ENCODE measurements at regions not wholly inside any gene's neighbourhood (a gene's known extent, or its start where the extent isn't known, plus 50 kb on each side); places are given as distances from the start of the nearest gene placed in this dataset.

- no peak for DNase-seq (ENCODE audit: low read depth, low spot score)
Observed at GRCh38 chr20:50273601-50274491, 83.2 kb downstream of the CEBPB start.

DNA sequence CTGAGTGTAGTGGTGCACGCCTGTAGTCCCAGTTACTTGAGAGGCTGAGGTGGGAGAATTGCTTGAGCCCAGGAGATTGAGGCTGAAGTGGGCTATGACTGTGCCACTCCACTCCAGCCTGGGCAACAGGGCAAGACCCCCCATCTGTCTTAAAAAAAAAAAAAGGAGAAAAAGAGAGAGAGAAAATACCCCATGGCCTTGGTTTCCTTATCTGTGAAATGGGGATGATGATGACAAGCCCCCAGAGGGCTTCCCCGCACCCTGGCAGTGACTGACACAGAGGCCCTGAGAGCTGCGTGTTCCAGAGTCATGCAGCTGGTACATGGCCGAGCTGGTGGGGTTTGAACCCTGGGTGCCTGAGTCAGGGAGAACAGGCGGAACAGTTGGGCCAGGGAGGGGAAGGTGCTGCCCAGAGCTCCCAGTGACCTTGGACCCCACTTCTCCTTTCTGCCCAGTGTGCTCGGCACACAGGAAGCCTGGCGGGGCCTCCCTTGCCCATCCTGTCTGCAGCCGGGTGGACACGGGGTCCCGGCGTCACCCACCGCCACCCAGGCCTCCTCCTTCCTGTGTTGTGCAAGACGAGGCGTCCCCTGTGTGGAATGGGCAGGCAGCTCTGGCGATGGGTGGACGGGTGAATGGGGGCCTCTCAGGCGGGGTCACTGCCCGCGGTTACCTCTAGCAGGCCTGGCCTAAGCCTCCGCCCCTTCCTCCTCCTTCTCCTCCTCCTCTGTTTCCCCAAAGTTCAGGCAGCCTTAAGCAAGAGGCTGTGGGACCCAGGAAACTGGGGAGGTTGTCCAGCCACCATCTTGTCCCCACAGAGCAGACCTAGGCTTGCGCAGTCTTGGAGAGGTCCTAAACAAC, 84.2 kb downstream of the CEBPB start:
- no peak for DNase-seq (ENCODE audit: low read depth, low spot score)

DNA sequence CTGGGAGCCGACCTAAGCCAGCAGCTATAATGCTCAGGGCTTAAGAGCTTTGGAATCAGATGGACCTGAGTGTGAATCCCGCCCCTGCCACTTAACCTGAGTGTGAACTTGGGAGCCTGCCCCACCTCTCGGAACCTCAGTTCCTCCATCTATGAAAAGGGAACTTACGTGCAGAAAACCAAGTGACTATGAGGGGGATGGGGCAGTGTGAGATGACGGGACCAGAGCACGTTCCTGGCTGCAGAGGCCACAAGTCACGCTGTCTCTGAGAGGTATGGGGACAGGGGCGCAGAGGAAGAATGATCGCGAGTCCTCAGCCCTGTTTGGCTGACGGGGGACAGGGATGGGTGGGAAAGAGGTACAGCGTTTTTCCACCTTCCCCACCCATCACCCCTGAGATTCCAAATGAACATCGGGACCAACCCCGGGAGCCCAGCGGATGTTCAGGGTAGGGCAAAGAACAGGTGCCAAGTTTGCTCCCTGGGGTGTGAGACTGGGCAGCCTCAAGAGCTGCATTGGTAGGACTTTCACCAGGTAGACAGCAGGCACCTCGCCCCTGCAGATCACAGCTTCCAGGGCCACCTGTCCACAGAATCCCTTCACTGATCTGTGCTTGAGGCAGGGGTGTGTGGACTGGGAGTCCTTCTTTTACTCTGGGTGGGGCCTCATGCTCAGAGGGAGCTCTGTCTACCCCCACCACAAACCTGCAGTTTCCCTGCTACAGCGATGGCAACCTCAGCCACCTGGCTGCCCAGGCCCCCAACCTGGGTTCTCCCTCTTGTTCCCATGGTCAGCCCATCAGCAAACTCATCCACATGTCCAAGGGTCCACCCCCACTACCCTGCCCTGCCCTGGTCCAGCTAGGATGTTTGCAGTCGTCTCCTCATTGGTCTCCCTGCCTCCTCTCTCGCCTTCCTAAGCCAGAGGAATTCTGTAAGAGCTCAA, 85.8 kb downstream of the CEBPB start:
- DNase-seq (ENCODE audit: low read depth, low spot score), result no peak

DNA sequence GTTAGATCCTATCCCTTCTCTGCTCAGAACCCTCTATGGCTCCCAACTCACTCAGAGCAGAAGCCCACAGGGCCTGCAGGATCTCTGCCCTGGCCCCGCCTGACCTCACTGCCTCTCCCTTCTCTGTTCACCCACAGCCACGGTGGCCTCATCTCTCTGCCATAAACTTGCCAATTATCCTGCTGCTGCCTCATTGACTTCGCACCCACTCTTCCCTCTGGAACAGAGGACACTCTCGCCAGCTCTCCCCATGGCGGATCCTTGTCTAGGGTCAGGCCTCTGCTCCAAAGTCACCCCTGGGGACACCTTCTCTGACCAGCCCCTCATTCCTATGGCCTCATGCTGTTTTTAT, 86.4 kb downstream of the CEBPB start:
- DNase-seq (ENCODE audit: low read depth, low spot score), result no peak

DNA sequence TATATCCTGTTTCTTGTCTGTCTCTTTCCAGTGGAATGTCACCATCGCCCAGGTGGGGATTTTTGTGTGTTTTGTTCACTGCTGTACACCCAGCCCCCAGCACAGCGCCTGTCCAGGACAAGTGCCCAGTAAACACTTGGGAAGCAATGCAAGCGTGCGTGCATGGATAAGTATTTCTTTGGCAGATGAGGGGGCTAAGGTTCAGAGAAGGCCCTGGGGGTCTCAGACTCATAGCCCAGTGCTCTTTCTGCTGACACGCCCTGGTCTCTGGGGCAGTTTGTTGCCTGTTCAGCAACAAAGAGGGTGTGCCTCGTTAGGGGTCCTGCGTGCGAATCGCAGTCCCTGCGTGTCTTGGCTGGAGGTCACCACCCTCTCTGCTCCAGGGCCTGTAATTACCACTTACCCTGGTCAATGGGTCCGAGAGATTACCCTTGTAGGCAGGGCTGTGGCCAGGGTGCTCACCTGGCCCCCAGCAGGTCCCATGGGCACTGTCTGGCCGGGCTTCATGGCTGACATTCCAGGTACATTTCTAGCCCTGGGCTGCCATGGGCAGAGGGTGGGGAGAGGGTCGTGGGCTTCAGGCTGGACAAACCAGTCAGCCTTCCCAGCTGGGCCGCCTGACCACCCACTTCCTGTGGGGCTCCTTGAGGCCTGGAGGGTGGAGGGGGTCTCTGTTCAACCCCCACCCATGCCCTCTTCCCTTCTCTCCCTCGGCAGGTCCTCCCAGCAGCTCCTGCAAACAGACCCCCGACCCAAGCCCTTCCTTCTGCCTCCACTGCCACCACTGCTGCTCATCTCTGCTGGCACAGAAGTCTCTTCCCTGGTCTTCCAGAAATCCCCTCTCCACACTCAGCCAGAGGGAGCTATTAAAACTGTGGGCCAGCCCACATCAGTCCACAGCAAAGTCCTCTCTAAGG, 87.1 kb downstream of the CEBPB start:
- DNase-seq (ENCODE audit: low read depth, low spot score), result no peak

GRCh38 chr20:50278377-50278683, 87.7 kb downstream of the CEBPB start:
- no peak for DNase-seq (ENCODE audit: low read depth, low spot score)

DNA sequence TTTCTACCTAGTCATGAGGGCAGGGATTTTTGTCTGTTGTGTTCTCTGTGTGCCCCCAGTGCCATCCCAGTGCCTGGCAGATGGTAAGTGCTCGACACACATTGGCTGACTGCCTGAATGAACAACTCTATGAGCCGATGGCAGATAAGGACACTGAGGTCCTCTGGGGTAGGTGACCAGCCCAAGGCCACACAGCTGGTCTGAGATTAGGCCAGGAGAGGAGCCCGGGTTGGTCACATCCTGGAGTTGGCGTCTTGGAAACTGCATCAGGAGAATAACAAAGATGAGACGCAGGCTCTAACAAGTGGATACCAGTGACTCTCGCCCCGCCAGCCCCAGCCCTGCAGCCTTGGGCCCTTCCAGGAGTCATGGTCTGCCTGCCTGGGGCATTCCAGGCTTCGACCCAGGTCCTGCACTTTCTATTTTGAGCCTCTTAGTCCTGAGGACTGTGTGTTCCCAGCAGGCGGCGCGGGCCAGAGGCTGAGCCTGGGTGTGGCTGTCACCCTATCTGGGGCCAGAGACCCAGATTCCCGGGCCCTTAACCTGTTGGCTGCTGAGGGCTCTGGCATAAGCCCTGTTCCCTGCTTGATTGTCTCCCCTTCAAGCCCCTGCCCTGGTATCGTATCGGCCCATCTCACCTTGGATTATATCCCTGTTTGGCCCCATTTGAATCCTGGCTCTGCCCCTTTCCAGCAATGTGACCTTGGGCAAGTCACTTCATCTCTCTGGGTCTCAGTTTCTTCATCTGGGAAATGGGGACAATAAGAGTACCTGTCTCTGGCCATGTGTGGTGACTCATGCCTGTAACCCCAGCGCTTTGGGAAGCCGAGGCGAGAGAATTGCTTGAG, 88.3 kb downstream of the CEBPB start:
- DNase-seq (ENCODE audit: low read depth, low spot score), result no peak

DNA sequence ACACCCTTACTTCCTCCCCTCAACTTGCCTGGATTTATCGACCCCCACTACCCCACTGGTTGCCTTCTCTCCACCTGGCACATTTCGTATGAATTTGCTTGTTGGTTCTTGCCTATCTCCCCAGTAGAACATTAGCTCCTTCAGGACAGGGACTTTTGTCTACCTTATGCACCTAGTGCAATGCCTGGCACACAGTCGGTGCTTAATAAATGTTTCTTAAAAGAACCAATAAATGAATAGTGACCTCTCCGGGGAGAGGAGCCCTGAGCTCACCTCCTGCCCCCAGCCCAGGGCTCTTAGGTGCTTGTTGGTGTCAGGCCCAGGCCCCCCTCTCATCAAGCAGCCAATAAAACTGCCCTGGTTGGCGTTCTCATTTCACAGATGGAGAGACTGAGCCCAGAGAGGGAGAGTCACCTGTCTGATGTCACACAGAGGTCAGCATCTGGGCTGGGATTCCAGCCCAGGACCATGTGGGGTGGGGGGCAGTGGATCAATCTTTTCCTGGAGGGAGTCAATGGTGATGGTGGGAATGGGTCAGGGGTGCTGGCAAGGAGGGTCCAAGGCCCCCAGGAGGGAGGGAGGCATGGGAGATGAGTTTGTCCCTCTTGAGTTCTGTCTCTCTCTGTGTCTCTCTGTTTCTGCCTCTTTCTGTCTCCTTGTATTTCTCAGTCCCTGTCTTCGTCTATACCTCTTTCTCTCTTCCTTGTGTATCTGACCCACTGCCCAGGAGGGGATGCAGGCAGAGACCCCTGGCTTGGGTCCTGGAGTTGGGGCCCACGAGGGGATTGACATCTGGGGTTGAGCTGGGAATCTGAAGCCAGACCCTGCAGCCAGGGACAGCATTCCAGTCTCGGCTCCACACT, 89.6 kb downstream of the CEBPB start:
- DNase-seq (ENCODE audit: low read depth, low spot score), result no peak

- no peak for DNase-seq (ENCODE audit: low read depth, low spot score)
Observed at GRCh38 chr20:50280851-50281655, 90.4 kb downstream of the CEBPB start.

GRCh38 chr20:50281831-50282591, 91.4 kb downstream of the CEBPB start:
- no peak for DNase-seq (ENCODE audit: low read depth, low spot score)

DNA sequence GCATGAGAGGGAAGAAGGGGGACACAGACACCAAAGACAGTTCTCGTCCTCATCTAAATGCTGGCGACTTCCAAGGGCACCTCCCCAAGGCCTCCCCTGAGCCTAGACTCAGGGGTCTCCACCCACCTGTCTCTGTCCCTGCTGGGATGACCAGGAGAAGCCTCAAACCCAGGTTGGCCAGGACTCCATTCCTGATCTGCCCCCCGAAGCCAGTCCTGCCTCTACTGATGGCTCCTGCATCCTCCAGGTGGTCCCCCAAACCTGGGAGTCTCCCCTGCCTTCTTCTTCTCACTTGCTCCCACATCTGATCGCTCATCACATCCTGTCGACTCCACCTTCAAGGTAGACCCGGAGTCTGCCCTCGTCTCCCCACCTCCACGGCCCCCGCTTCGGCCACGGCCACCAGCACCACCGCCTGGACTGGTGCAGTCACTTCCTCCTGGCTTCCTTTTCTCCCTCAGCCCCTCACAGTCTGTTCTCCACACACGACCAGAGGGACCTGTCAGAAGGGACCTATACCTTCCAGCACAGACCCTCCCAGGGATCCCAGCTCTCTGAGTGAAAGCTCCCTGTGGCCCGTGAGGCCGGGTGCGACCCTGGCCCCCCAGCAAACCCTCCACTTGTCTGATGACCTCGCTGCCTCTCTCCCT, 92.1 kb downstream of the CEBPB start:
- DNase-seq (ENCODE audit: low read depth, low spot score), result no peak

- no peak for DNase-seq (ENCODE audit: low read depth, low spot score)
Observed at GRCh38 chr20:50283370-50283769, 92.7 kb downstream of the CEBPB start.

- DNase-seq (ENCODE audit: low read depth, low spot score), result peak; percentile 43
Observed at GRCh38 chr20:50283922-50284810, 93.5 kb downstream of the CEBPB start.

DNA sequence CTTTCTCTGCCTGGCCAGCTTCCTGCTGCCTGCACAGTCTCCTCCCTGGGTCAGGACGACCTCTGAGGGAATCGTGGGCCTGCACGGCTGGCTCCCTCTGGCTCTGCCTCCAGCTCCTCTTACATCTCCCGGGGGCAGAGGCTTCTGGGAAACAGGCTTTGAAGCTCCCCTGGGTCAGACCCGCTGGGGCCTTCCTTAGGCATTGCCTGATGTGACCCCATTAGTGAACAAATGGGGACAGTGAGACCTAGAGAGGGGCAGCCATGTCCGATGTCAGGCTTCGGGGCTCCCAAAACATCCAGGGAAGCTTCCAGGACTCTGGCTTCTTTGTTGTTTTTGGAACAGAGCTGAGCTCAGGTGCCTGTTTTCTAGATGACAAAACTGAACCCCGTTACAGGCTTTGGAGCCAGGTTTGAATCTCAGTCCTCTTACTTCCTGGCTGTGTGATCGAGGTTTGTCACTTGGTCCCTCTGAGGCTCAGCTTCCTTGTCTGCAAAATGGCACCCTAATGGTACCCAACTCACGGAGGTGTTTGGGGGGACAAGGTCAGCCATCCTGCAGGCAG, 94.3 kb downstream of the CEBPB start:
- DNase-seq (ENCODE audit: low read depth, low spot score), result no peak

- peak; percentile 59 for DNase-seq (ENCODE audit: low read depth, low spot score)
Observed at GRCh38 chr20:50285376-50286173, 94.9 kb downstream of the CEBPB start.

Measured in astrocyte of the hippocampus (primary cell).